ENCODE measurements at regions not wholly inside any gene's neighbourhood (a gene's known extent, or its start where the extent isn't known, plus 50 kb on each side); places are given as distances from the start of the nearest gene placed in this dataset.

GRCh38 chr16:65314627-65315008 is 192.8 kb upstream of the CDH11 start:
- Histone ChIP-seq H3K18ac (ENCODE audit: extremely low read depth, low read length) (no peak overlapping the region), H4K8ac (ENCODE audit: extremely low read depth, insufficient read depth, low read length) (no peak overlapping the region), H4K20me1 (replicated peaks in 1 of 2; ENCODE audit: control insufficient read depth in 1 of 2, insufficient read depth in 2 of 2, low read length in 2 of 2) (peaks cover 0 to 2% of the 10 kb centered on the region in 2 experiments), H3K9me3 (ENCODE audit: insufficient read depth in 2 of 2, low read depth in 1 of 2, low read length in 1 of 2) (no peaks in the 10 kb centered on the region), H3K4me2 (ENCODE audit: insufficient read depth in 1 of 2, low read depth in 2 of 2, low read length in 2 of 2) (no peak overlapping the region), H2BK20ac (ENCODE audit: low read length) (no peak overlapping the region), H3K79me1 (ENCODE audit: low read depth, low read length) (no peaks in the 10 kb centered on the region), H3K4me1 (replicated peaks in 1 of 4; ENCODE audit: control insufficient read depth in 3 of 4, insufficient read depth in 4 of 4, low read length in 3 of 4) (peaks cover 0 to 14% (median 10%) of the 10 kb centered on the region in 4 experiments; a peak in 5 of 7 replicates), H3K27me3 (replicated peaks in 1 of 4; ENCODE audit: control insufficient read depth in 3 of 4, extremely low read depth in 1 of 4, insufficient read depth in 3 of 4, low read length in 3 of 4) (no peaks in the 10 kb centered on the region), H4K5ac (ENCODE audit: insufficient read length, low read depth, low read length) (no peak overlapping the region), H3K14ac (ENCODE audit: insufficient read length) (no peak overlapping the region), H2AK5ac (ENCODE audit: low read depth, low read length) (no peak overlapping the region), H3K4ac (replicated peaks; ENCODE audit: insufficient read length, low read depth, low read length) (no peak overlapping the region), H2AFZ (ENCODE audit: low read length) (no peak overlapping the region), H2BK5ac (ENCODE audit: low read depth, low read length) (no peak overlapping the region), H4K91ac (replicated peaks; ENCODE audit: insufficient read length, low read length) (no peak overlapping the region), H3K79me2 (ENCODE audit: control insufficient read depth in 1 of 2, insufficient read depth in 2 of 2, low read length in 2 of 2) (no peaks in the 10 kb centered on the region), H3K27ac (ENCODE audit: low read depth, low read length) (no peak overlapping the region), H2BK12ac (ENCODE audit: low read depth, low read length) (no peak overlapping the region), H3K23me2 (ENCODE audit: low read depth, low read length) (no peaks in the 10 kb centered on the region), H3K23ac (ENCODE audit: insufficient read length) (no peak overlapping the region), H2BK15ac (ENCODE audit: low read length) (no peak overlapping the region), H3K56ac (replicated peaks; ENCODE audit: insufficient read length, low read depth, low read length) (no peak overlapping the region), H3K9ac (replicated peaks in 1 of 4; ENCODE audit: extremely low read depth in 1 of 4, low read depth in 3 of 4, low read length in 3 of 4) (no peak overlapping the region), H2BK120ac (replicated peaks; ENCODE audit: low read depth, low read length) (no peak overlapping the region), H3K4me3 (ENCODE audit: extremely low read depth in 1 of 4, insufficient read depth in 2 of 4, low read depth in 3 of 4, low read length in 4 of 4) (no peak overlapping the region), H3K36me3 (ENCODE audit: control insufficient read depth in 2 of 4, insufficient read depth in 4 of 4, low read length in 3 of 4) (no peaks in the 10 kb centered on the region)
- WGBS, 2 experiments (ENCODE audit: extremely low coverage in 1 of 2, insufficient coverage in 1 of 2, insufficient read length in 1 of 2, insufficient replicate concordance in 2 of 2, low coverage in 1 of 2, low lambda C conversion rate in 2 of 2, missing lambda C conversion rate in 1 of 2): 94% methylated on average over 2 of the region's 2 CpGs; no CpG with 5 or more reads in 1 of the 2 experiments
- POLR2A ChIA-PET (ENCODE audit: partially characterized antibody): interaction anchor here (0.6 kb wide), 1 partner anchor 22 kb away, joined by 3 read pairs; no protein-coding TSS in a partner anchor
- DNase-seq (ENCODE audit: low read depth in 1 of 2, low spot score in 2 of 2): no peak
- CTCF ChIA-PET (ENCODE audit: partially characterized antibody): interaction anchor here (1.0 kb wide), 1 partner anchor 9 kb away, joined by 3 read pairs; no protein-coding TSS in a partner anchor
- FAIRE-seq: no peak
- TF ChIP-seq KDM4A (IDR thresholded peaks at IDR 0.05; ENCODE audit: low read depth, low read length, severe bottlenecking) (no peak), ATF3 (IDR thresholded peaks at IDR 0.05; ENCODE audit: insufficient read depth, low read depth, low read length) (no peak), TEAD4 (IDR thresholded peaks at IDR 0.05; ENCODE audit: low read depth, low read length) (no peak), EP300 (IDR thresholded peaks at IDR 0.05; ENCODE audit: borderline replicate concordance in 1 of 2, low read depth in 2 of 2, low read length in 2 of 2) (no peak), E2F6 (IDR thresholded peaks at IDR 0.05) (no peak), JUN (IDR thresholded peaks at IDR 0.05; ENCODE audit: low read depth, low read length) (no peak), CHD1 (IDR thresholded peaks at IDR 0.05; ENCODE audit: low read depth, low read length) (no peak), BCL11A (IDR thresholded peaks at IDR 0.05; ENCODE audit: low read depth in 2 of 2, low read length in 2 of 2) (no peak), CHD2 (IDR thresholded peaks at IDR 0.05; ENCODE audit: low read length) (no peak), HDAC6 (IDR thresholded peaks at IDR 0.05; ENCODE audit: low read depth, low read length) (no peak), NANOG (IDR thresholded peaks at IDR 0.05; ENCODE audit: insufficient read depth, low read depth, low read length, poor library complexity, severe bottlenecking) (no peak), RAD21 (IDR thresholded peaks at IDR 0.05 in 1 of 2, conservative IDR thresholded peaks at IDR 0.05 in 1 of 2; ENCODE audit: low read depth in 2 of 2, low read length in 2 of 2) (no peak)

Measured in H1 (cell line).